HepG2 (cell line): ENCODE measurements at regions not wholly inside any gene's neighbourhood (a gene's known extent, or its start where the extent isn't known, plus 50 kb on each side); places are given as distances from the start of the nearest gene placed in this dataset.

Experiments
- DMAP1 ChIP-seq: IDR thresholded peaks from 2 replicates; pipeline ENCODE4 v1.6.1; 2016
- HMG20A ChIP-seq: IDR thresholded peaks from 2 replicates; pipeline ENCODE4 v1.6.1; 2016; ENCODE audit warnings: borderline replicate concordance
- HMG20B ChIP-seq: conservative IDR thresholded peaks from 2 replicates; pipeline ENCODE4 v1.6.1; 2016; ENCODE audit warnings: missing genetic modification reagents, missing compliant biosample characterization
- HNF4G ChIP-seq, 2 experiments: sonication (generic) in 1 of 2; formaldehyde crosslinking in 1 of 2; IDR thresholded peaks; 2 replicates each; pipeline versions ENCODE4 v1.4.0 to v1.6.1; 2011 to 2020; ENCODE audit warnings: borderline replicate concordance in 2 of 2, low read depth in 2 of 2, mild to moderate bottlenecking in 2 of 2, low read length in 1 of 2, missing genetic modification reagents in 1 of 2, moderate library complexity in 1 of 2
- KMT2A ChIP-seq: sonication (generic); formaldehyde crosslinking; IDR thresholded peaks from 2 replicates; pipeline ENCODE4 v1.4.0; 2020; ENCODE audit warnings: missing genetic modification reagents
- MIER2 ChIP-seq: IDR thresholded peaks from 2 replicates; pipeline ENCODE4 v1.6.1; 2016; ENCODE audit warnings: missing biosample characterization, missing genetic modification reagents
- NBN ChIP-seq: fragments of 450-650 bp; conservative IDR thresholded peaks from 2 replicates; pipeline ENCODE4 v1.6.1; 2017
- PCBP1 ChIP-seq: fragments of 200-400 bp; formaldehyde crosslinking; IDR thresholded peaks from 2 replicates; pipeline ENCODE4 v1.6.1; 2017; ENCODE audit warnings: mild to moderate bottlenecking, low read depth, low read length, borderline replicate concordance
- PLRG1 ChIP-seq: fragments of 450-650 bp; conservative IDR thresholded peaks from 2 replicates; pipeline ENCODE4 v1.6.1; 2016
- SOX6 ChIP-seq, 2 experiments: fragments of 450-650 bp in 1 of 2; sonication (generic) in 1 of 2; formaldehyde crosslinking in 1 of 2; IDR thresholded peaks; 2 replicates each; pipeline versions ENCODE4 v1.4.0 to v1.6.1; 2017 to 2020; ENCODE audit warnings: antibody characterized with exemption in 1 of 2, mild to moderate bottlenecking in 1 of 2, missing genetic modification reagents in 1 of 2
- WIZ ChIP-seq: sonication (generic); formaldehyde crosslinking; IDR thresholded peaks from 2 replicates; pipeline ENCODE4 v1.5.1; 2020; ENCODE audit warnings: mild to moderate bottlenecking, missing genetic modification reagents
- YY1 ChIP-seq: IDR thresholded peaks from 2 replicates; pipeline ENCODE4 v1.6.1; 2011; ENCODE audit warnings: low read length, low read depth, moderate library complexity, mild to moderate bottlenecking; ENCODE audit not compliant: insufficient read depth, insufficient replicate concordance
- ZBTB7B ChIP-seq: sonication (generic); formaldehyde crosslinking; IDR thresholded peaks from 2 replicates; pipeline ENCODE4 v1.4.0; 2020; ENCODE audit warnings: missing genetic modification reagents
- ZEB1 ChIP-seq: IDR thresholded peaks from 2 replicates; pipeline ENCODE4 v1.6.1; 2012; ENCODE audit warnings: mild to moderate bottlenecking, low read depth, inconsistent platforms; ENCODE audit not compliant: insufficient replicate concordance
- ZNF24 ChIP-seq: fragments of 450-650 bp; IDR thresholded peaks from 2 replicates; pipeline ENCODE4 v1.6.1; 2017; ENCODE audit warnings: antibody characterized with exemption, mild to moderate bottlenecking
- ZNF292 ChIP-seq: sonication (generic); formaldehyde crosslinking; IDR thresholded peaks from 2 replicates; pipeline ENCODE4 v1.8.1; 2022; ENCODE audit warnings: mild to moderate bottlenecking, low read depth, missing genetic modification reagents, borderline replicate concordance
- ZNF549 ChIP-seq: sonication (generic); formaldehyde crosslinking; IDR thresholded peaks from 2 replicates; pipeline ENCODE4 v1.5.0; 2020; ENCODE audit warnings: missing genetic modification reagents
- ZNF589 ChIP-seq: sonication (generic); formaldehyde crosslinking; conservative IDR thresholded peaks from 2 replicates; pipeline ENCODE4 v1.8.0; 2022; ENCODE audit warnings: mild to moderate bottlenecking, moderate library complexity, missing genetic modification reagents
- ZSCAN9 ChIP-seq: IDR thresholded peaks from 2 replicates; pipeline ENCODE4 v1.6.1; 2016; ENCODE audit warnings: borderline replicate concordance
- TF ChIP-seq, protein P1 (sequence below): sonication (generic); formaldehyde crosslinking; IDR thresholded peaks from 2 replicates; pipeline ENCODE4 v1.4.0; 2020; ENCODE audit warnings: mild to moderate bottlenecking, missing genetic modification reagents, borderline replicate concordance
- TF ChIP-seq, protein P2 (sequence below): sonication (generic); formaldehyde crosslinking; IDR thresholded peaks from 2 replicates; pipeline ENCODE4 v1.4.0; 2020; ENCODE audit warnings: missing genetic modification reagents, borderline replicate concordance
- TF ChIP-seq, protein P3 (sequence below): sonication (generic); formaldehyde crosslinking; IDR thresholded peaks from 2 replicates; pipeline ENCODE4 v1.4.0; 2020; ENCODE audit warnings: missing genetic modification reagents
- TF ChIP-seq, protein P4 (sequence below): sonication (generic); formaldehyde crosslinking; IDR thresholded peaks from 2 replicates; pipeline ENCODE4 v1.4.0; 2020; ENCODE audit warnings: mild to moderate bottlenecking, missing genetic modification reagents

DNA sequence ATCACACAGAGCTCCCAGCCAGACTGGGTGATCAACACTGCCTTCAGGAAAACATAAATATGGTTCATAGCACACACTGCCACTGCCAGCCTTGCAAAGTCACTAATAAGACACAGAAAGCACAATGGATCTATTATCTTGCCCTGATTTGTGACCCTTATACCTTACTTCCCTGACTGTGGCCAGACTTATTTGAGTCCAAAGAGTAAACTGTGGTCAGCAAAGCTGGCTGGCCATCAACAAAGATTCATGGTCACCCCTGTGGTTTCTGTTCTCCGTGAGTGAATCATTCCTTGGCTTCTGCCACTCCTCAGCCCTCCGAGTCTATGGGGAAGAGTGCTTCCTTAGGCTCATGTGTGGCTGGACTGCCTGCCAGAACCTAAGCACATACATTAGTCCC, 437.7 kb downstream of the RAP2B start (continued):
- TF ChIP-seq HMG20A (peak; percentile 63), YY1 (no peak), ZNF24 (no peak), HMG20B (CRISPR knock-in tag) (peak; percentile 75), HNF4G (IDR thresholded peaks at IDR 0.05; ENCODE audit: borderline replicate concordance, low read depth, low read length) (peak; percentile 66), HNF4G (CRISPR knock-in tag; IDR thresholded peaks at IDR 0.05; ENCODE audit: borderline replicate concordance, low read depth) (0 out of 2 replicates have a peak, but pooled peaks have one; percentile 31), ZEB1 (no peak), PCBP1 (no peak), PLRG1 (no peak), DMAP1 (no peak), SOX6 (IDR thresholded peaks at IDR 0.05) (no peak), SOX6 (CRISPR knock-in tag; IDR thresholded peaks at IDR 0.05) (peak; percentile 85), ZBTB7B (no peak), MIER2 (CRISPR knock-in tag) (no peak), ZNF549 (CRISPR knock-in tag) (no peak), NBN (no peak), ZNF589 (CRISPR knock-in tag) (no peak), ZSCAN9 (no peak), KMT2A (CRISPR knock-in tag) (no peak), ZNF292 (CRISPR knock-in tag) (no peak; the same call in 1 of the 2 replicates), WIZ (CRISPR knock-in tag) (no peak)
- TF ChIP-seq, protein P1, sequence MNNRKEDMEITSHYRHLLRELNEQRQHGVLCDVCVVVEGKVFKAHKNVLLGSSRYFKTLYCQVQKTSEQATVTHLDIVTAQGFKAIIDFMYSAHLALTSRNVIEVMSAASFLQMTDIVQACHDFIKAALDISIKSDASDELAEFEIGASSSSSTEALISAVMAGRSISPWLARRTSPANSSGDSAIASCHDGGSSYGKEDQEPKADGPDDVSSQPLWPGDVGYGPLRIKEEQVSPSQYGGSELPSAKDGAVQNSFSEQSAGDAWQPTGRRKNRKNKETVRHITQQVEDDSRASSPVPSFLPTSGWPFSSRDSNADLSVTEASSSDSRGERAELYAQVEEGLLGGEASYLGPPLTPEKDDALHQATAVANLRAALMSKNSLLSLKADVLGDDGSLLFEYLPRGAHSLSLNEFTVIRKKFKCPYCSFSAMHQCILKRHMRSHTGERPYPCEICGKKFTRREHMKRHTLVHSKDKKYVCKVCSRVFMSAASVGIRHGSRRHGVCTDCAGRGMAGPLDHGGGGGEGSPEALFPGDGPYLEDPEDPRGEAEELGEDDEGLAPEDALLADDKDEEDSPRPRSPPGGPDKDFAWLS: no peak
- TF ChIP-seq, protein P2, sequence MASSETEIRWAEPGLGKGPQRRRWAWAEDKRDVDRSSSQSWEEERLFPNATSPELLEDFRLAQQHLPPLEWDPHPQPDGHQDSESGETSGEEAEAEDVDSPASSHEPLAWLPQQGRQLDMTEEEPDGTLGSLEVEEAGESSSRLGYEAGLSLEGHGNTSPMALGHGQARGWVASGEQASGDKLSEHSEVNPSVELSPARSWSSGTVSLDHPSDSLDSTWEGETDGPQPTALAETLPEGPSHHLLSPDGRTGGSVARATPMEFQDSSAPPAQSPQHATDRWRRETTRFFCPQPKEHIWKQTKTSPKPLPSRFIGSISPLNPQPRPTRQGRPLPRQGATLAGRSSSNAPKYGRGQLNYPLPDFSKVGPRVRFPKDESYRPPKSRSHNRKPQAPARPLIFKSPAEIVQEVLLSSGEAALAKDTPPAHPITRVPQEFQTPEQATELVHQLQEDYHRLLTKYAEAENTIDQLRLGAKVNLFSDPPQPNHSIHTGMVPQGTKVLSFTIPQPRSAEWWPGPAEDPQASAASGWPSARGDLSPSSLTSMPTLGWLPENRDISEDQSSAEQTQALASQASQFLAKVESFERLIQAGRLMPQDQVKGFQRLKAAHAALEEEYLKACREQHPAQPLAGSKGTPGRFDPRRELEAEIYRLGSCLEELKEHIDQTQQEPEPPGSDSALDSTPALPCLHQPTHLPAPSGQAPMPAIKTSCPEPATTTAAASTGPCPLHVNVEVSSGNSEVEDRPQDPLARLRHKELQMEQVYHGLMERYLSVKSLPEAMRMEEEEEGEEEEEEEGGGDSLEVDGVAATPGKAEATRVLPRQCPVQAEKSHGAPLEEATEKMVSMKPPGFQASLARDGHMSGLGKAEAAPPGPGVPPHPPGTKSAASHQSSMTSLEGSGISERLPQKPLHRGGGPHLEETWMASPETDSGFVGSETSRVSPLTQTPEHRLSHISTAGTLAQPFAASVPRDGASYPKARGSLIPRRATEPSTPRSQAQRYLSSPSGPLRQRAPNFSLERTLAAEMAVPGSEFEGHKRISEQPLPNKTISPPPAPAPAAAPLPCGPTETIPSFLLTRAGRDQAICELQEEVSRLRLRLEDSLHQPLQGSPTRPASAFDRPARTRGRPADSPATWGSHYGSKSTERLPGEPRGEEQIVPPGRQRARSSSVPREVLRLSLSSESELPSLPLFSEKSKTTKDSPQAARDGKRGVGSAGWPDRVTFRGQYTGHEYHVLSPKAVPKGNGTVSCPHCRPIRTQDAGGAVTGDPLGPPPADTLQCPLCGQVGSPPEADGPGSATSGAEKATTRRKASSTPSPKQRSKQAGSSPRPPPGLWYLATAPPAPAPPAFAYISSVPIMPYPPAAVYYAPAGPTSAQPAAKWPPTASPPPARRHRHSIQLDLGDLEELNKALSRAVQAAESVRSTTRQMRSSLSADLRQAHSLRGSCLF (CRISPR knock-in tag): no peak
- TF ChIP-seq, protein P3, sequence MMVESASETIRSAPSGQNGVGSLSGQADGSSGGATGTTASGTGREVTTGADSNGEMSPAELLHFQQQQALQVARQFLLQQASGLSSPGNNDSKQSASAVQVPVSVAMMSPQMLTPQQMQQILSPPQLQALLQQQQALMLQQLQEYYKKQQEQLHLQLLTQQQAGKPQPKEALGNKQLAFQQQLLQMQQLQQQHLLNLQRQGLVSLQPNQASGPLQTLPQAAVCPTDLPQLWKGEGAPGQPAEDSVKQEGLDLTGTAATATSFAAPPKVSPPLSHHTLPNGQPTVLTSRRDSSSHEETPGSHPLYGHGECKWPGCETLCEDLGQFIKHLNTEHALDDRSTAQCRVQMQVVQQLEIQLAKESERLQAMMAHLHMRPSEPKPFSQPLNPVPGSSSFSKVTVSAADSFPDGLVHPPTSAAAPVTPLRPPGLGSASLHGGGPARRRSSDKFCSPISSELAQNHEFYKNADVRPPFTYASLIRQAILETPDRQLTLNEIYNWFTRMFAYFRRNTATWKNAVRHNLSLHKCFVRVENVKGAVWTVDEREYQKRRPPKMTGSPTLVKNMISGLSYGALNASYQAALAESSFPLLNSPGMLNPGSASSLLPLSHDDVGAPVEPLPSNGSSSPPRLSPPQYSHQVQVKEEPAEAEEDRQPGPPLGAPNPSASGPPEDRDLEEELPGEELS: 0 out of 2 replicates have a peak, but pooled peaks have one; percentile 17
- TF ChIP-seq, protein P4, sequence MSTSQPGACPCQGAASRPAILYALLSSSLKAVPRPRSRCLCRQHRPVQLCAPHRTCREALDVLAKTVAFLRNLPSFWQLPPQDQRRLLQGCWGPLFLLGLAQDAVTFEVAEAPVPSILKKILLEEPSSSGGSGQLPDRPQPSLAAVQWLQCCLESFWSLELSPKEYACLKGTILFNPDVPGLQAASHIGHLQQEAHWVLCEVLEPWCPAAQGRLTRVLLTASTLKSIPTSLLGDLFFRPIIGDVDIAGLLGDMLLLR: no peak
